Mesothelial cell of epicardium (in vitro differentiated cells): ENCODE measurements at regions not wholly inside any gene's neighbourhood (a gene's known extent, or its start where the extent isn't known, plus 50 kb on each side); places are given as distances from the start of the nearest gene placed in this dataset.

ENCODE experiments used
- DNase-seq, 2 experiments: peaks; one replicate each; pipeline ENCODE4 v3.0.0; 2021; ENCODE audit warnings: low spot score in 2 of 2; ENCODE audit not compliant: unreplicated experiment in 2 of 2
- H3K27ac Mint-ChIP-seq: 2 replicates; pipeline ENCODE4 v1.8.0; 2021; ENCODE audit warnings: mixed read lengths
- H3K27me3 Mint-ChIP-seq: 2 replicates; pipeline ENCODE4 v1.8.0; 2021; ENCODE audit warnings: low read depth, mixed read lengths
- H3K36me3 Mint-ChIP-seq: 2 replicates; pipeline ENCODE4 v1.8.0; 2021; ENCODE audit warnings: mixed read lengths
- H3K4me1 Mint-ChIP-seq: 2 replicates; pipeline ENCODE4 v1.8.0; 2021; ENCODE audit warnings: mixed read lengths
- H3K4me3 Mint-ChIP-seq: 2 replicates; pipeline ENCODE4 v1.8.0; 2021; ENCODE audit warnings: mild to moderate bottlenecking, moderate library complexity, mixed read lengths
- H3K9me3 Mint-ChIP-seq: 2 replicates; pipeline ENCODE4 v1.8.0; 2021; ENCODE audit warnings: mixed read lengths
- CTCF ChIP-seq: fragments of 200-600 bp; sonication (generic); IDR thresholded peaks from one replicate; pipeline ENCODE4 v1.5.0; 2021; ENCODE audit warnings: antibody characterized with exemption; ENCODE audit not compliant: unreplicated experiment

- Mint-ChIP-seq H3K36me3 (no peaks in the 10 kb centered on the region), H3K4me1 (peaks cover 63% of the 10 kb centered on the region), H3K27ac (no peak overlapping the region), H3K9me3 (no peaks in the 10 kb centered on the region), H3K27me3 (peaks cover 5% of the 10 kb centered on the region), H3K4me3 (no peak overlapping the region)
- TF ChIP-seq CTCF: no peak
- DNase-seq: no peak
Observed at GRCh38 chr13:42658019-42658418, 84.1 kb downstream of the TNFSF11 start.

GRCh38 chr13:42660333-42660965, 86.5 kb downstream of the TNFSF11 start:
- H3K36me3 Mint-ChIP-seq: no peaks in the 10 kb centered on the region
- peaks cover 5% of the 10 kb centered on the region for H3K27me3 Mint-ChIP-seq
- no peak overlapping the region for H3K27ac Mint-ChIP-seq
- DNase-seq: no peak
- H3K4me1 Mint-ChIP-seq: peaks cover 42% of the 10 kb centered on the region
- TF ChIP-seq CTCF: no peak
- H3K4me3 Mint-ChIP-seq: no peak overlapping the region
- no peaks in the 10 kb centered on the region for H3K9me3 Mint-ChIP-seq

- H3K4me3 Mint-ChIP-seq: no peak overlapping the region
- H3K36me3 Mint-ChIP-seq: no peaks in the 10 kb centered on the region
- no peak overlapping the region for H3K27ac Mint-ChIP-seq
- H3K9me3 Mint-ChIP-seq: peaks cover 38% of the 10 kb centered on the region
- H3K4me1 Mint-ChIP-seq: no peaks in the 10 kb centered on the region
- no peaks in the 10 kb centered on the region for H3K27me3 Mint-ChIP-seq
- DNase-seq: no peak
- no peak for TF ChIP-seq CTCF
Observed at GRCh38 chr13:42667638-42668037, 93.7 kb downstream of the TNFSF11 start.

GRCh38 chr13:42671502-42671901, 97.5 kb downstream of the TNFSF11 start:
- peaks cover 12% of the 10 kb centered on the region for H3K4me1 Mint-ChIP-seq
- no peak overlapping the region for H3K27ac Mint-ChIP-seq
- DNase-seq: no peak
- H3K27me3 Mint-ChIP-seq: no peaks in the 10 kb centered on the region
- H3K9me3 Mint-ChIP-seq: peaks cover 37% of the 10 kb centered on the region
- peaks cover 4% of the 10 kb centered on the region for H3K36me3 Mint-ChIP-seq
- TF ChIP-seq CTCF: no peak
- H3K4me3 Mint-ChIP-seq: no peak overlapping the region

GRCh38 chr13:42673677-42674076, 99.7 kb downstream of the TNFSF11 start:
- Mint-ChIP-seq H3K9me3 (peaks cover 22% of the 10 kb centered on the region), H3K4me1 (peaks cover 12% of the 10 kb centered on the region), H3K4me3 (no peak overlapping the region), H3K27me3 (no peaks in the 10 kb centered on the region), H3K36me3 (peaks cover 4% of the 10 kb centered on the region), H3K27ac (no peak overlapping the region)
- no peak for DNase-seq
- TF ChIP-seq CTCF: no peak

GRCh38 chr13:42680748-42681147, 100.6 kb upstream of the FAM216B start:
- TF ChIP-seq CTCF: no peak
- Mint-ChIP-seq H3K36me3 (no peaks in the 10 kb centered on the region), H3K27me3 (peaks cover 10% of the 10 kb centered on the region), H3K4me3 (no peak overlapping the region), H3K4me1 (peaks cover 27% of the 10 kb centered on the region), H3K27ac (no peak overlapping the region), H3K9me3 (no peaks in the 10 kb centered on the region)
- DNase-seq: no peak
